Prostate gland (tissue), 2 donors: ENCODE measurements at regions not wholly inside any gene's neighbourhood (a gene's known extent, or its start where the extent isn't known, plus 50 kb on each side); places are given as distances from the start of the nearest gene placed in this dataset.
"Not testable (repeated sequence)": the region's sequence is repeated elsewhere in the genome, so short reads cannot be mapped to it uniquely, and the experiment has no call there.

Experiments
- CTCF ChIP-seq, 4 experiments: fragments of 200-600 bp in 2 of 4; fragments of 450-650 bp in 2 of 4; sonication (generic) in 2 of 4; IDR thresholded peaks; 1 replicate in 3 of 4; 2 replicates in 1 of 4; pipeline ENCODE4 v1.5.1; 2016 to 2019; ENCODE audit warnings: antibody characterized with exemption in 4 of 4, mild to moderate bottlenecking in 2 of 4, moderate library complexity in 2 of 4
- POLR2A ChIP-seq: fragments of 450-650 bp; IDR thresholded peaks from one replicate; pipeline ENCODE4 v1.6.1; 2016; ENCODE audit warnings: antibody characterized with exemption, mild to moderate bottlenecking

- not testable (repeated sequence) for TF ChIP-seq CTCF (IDR thresholded peaks at IDR 0.05); POLR2A
Measured at GRCh38 chr22:48912356-48913066, 915.2 kb downstream of the BRD1 start.
